CD4-positive, alpha-beta T cell treated with Interleukin-1 beta for 1 hour (primary cell): ENCODE measurements at regions not wholly inside any gene's neighbourhood (a gene's known extent, or its start where the extent isn't known, plus 50 kb on each side); places are given as distances from the start of the nearest gene placed in this dataset.
"Not testable (repeated sequence)": the region's sequence is repeated elsewhere in the genome, so short reads cannot be mapped to it uniquely, and the experiment has no call there.

Experiments used
- DNase-seq, 2 donors: peaks; one replicate each; pipeline ENCODE4 v3.0.0-alpha.2; 2020 to 2022

DNA sequence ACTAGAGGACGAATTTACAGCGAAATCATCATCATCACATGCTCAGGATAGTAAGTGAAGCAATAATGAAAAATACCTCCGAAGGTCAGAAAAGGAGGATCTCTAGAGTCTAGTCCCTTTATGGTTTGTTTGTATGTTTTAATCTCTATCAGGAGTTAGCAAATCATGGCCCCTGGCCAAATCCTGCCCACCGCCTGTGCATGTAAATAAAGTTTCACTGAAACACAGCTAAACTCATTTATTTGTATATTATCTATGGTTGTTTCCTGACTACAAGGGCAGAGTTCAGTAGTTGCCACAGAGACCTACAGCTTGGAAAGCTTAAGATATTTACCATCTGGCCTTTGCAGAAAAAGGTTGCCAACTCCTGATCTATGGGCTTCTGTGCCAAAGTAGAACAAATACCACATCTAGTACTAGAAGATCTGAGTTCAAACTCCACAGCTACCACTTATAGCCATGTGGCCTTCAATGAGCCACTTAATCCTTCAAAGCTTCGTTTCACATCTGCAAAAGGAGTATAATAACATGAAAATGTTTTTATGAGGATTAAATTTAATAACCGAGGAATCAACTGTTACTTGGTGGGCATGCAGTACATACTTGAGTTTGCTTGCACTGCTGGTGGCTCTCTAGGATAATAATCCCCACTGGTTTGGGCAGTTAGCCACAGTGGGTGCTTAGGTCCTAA, 94.0 kb upstream of the KIF26B start:
- no peak for DNase-seq

DNA sequence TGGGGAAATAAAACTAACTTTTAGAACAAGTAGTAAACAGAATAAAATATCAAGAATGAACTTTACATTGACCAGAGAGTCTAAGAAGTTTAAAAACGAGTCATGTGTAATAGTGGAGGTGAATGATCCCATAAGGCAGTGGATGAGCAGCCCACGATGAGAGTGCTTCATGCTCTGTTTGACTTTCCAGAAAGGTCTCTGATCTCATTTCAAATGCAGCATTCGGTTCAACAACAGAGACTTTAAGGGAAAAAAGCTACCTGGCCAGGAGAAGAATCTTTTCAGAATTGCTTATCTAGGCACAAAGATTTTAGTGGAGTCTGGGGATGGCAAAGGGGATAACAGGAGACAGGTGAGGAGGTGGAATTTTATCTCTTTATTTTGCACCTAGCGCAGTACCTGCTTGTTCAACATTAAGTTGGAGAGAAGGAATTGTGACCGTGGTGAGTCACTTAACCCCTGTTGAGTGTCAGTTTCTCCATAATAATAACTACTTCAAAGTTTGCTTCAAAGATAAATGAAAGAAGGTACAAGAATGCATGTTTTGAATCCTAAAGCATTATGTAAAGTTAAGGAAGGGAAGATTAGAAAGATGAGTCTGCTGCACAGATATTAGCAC, 94.9 kb upstream of the KIF26B start:
- DNase-seq, result no peak

- no peak for DNase-seq
These were observed 95.9 kb upstream of the KIF26B start for GRCh38 chr1:245058882-245059281.

GRCh38 chr1:245058436-245058835, 96.3 kb upstream of the KIF26B start:
- no peak for DNase-seq

GRCh38 chr1:245056913-245057312, 97.9 kb upstream of the KIF26B start:
- peak; percentile 9 to 62 for DNase-seq

- DNase-seq, result not testable (repeated sequence)
These were observed 98.5 kb upstream of the KIF26B start for GRCh38 chr1:245056296-245056695.

GRCh38 chr1:245055752-245056151, 99.0 kb upstream of the KIF26B start:
- DNase-seq, result no peak

DNA sequence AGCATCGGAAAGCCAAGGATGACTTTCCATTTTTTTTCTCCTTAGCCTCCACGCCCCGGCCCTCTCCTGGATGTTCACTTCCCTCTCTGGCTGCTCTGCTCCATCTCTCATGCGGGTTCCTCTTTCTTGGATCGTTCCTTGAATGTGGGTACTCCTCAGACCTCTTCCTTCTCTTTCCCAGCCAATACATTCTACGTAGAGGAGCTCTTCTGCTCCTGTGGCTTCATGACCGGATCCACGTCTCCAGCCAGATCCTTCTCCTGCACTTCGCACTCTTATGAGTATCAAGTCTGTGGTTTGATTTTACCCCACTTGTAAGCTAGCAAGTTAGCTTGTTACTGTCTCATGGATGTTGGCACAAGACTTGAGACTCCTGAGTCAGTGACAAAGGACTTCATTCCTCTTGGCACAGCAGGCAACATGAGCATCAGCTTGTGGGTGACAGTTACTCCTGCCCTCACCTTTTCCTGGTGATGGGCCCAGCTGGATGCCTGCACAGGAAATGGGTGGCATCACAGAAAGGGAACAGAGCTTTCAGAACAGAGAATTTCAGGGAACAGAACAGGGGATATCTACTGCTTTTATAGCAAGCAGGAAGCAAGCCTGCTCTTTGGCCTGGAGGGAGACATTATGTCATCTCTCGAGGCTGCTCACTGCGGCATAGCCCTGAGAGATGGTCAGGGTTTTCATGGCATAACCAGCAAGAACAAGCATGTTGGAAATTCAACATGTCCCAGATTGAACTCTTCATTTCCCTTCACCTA, 100.1 kb upstream of the KIF26B start:
- no peak for DNase-seq

GRCh38 chr1:245054105-245054504, 100.7 kb upstream of the KIF26B start:
- peak in 1 of 2 donors; percentile 16 for DNase-seq

DNA sequence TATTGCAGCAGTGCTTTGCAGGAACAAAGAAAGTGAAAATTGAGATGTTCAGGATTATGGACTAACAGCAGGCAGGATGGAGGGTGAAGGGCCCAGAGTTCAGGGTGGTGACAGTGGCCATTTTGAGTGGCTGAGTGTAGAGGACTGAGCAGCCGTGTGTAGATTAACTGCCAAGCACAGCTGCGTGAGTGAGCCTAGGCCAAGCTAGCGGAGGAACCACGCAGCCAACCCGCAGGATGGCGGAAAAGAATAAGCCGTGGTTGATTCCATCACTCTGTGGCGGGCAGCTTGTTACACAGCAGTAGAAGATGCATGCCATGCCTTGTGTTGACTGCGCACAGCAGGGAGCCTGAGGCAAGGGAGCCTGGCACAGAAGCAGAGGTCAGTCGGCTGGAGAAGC, 102.5 kb upstream of the KIF26B start:
- DNase-seq, result no peak

DNA sequence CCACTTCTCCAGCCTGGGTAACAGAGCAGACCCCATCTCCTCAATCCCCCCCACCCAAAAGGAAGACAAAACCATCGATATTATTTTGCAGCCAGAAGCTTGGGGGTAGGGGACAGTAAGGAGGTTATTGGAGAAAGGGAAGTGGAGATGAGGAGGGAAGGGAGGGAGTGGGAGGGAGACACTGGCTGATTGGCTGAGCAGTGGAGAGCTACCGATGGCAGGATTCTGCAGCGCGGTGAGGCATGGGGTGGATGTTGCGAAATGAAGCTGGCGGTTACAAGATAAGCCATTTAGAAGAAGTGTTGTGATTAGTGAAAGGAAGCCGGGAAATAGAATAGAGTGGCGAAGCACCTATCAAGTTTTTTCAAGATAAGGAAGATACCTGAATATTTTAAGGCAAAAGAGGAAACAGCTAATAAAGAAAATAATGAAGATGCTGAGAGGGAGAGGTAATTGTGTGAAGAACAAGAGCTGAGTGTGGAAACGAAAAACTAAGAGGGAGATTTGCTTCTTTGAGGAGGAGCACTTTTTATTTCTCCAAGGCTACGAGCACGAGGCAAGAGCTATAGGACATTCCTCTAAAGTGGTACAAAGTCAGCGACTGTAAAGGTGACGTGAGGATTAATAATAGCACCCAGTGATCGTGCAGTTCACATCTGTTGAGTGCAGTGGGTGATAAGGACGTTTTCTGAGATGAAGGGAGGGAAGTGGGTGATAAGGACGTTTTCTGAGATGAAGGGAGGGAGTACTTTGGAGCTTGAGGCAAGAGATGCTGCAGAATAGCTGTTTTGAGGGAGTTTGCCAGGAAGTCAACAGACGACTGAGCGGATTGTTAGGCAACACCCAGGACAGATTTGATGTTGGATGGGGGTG, 103.2 kb upstream of the KIF26B start:
- DNase-seq, result peak in 1 of 2 donors; percentile 44

DNA sequence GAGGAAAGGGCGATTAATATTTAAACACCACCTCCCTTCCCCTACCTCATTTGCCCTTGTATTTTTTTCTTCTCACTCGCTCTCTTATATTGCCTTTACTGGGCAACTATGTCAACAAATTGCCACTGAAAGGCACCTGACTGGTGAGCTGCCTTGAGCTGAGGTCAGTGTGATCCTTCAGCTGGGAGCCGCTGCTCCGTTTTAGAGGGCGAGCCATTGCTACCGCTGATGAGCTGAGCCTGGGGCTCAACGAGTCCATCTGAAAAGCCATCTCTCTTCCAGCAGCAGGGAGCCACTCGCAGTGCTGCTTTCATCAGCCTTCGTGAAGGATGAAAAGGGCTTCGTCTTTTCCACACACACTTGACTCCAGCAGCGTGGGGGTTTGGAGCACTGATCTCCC, 108.0 kb upstream of the KIF26B start:
- no peak for DNase-seq

DNA sequence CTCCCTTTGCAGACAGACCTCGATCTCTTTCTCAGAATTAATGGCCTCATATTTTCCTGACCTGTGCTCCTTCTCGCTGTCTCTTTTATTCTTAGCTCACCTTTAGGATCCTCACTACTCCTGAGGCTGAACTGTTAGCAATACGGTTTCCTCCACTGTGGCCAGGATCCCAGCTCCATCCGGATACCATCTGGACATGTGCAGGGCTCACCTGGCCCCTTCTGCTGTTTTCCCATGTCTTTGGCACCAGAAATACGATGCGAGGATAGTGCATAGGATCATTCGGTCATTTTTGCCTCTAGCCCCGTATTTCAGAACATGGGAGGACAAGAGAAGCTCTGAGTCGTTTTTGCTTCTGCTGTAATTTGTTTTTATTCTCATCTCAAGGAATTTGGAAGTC, 108.5 kb upstream of the KIF26B start:
- no peak for DNase-seq

GRCh38 chr1:245045087-245045881, 109.5 kb upstream of the KIF26B start:
- DNase-seq, result no peak

- no peak for DNase-seq
These were observed 111.2 kb upstream of the KIF26B start for GRCh38 chr1:245043611-245043940.

DNA sequence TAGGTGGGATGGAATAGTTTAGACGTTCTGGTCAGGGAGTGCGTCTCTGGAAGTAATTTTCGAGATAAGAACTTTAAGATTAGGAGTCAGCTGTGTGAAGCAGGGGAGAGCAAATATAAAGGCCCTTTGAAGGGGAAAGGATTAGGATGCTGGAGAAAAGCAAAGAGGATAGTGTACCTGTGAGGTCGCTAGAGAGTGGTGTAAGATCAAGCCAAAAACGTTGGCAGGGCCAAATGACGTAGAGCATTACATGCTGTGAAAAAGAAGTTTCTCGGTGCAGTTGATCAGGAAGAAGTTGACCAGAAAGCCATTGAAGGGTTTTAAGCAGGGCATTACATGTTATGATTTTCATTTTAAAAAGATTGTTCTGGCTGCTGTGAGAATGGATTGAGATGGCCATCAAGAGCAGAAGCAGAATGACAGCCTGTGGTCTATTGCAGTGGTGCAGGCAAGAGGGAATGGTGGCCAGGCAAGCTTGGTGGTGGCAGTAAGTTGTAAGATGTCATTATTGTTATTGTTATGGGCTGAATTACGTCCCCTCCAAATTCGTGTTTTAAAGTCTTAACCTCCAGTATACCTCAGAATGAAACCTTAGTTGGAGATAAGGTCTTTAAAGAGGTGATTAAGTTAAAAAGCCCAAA, 113.6 kb upstream of the KIF26B start:
- no peak for DNase-seq

- no peak for DNase-seq
These were observed 115.6 kb upstream of the KIF26B start for GRCh38 chr1:245039196-245039595.

GRCh38 chr1:245036102-245036501, 118.7 kb upstream of the KIF26B start:
- DNase-seq, result no peak

DNA sequence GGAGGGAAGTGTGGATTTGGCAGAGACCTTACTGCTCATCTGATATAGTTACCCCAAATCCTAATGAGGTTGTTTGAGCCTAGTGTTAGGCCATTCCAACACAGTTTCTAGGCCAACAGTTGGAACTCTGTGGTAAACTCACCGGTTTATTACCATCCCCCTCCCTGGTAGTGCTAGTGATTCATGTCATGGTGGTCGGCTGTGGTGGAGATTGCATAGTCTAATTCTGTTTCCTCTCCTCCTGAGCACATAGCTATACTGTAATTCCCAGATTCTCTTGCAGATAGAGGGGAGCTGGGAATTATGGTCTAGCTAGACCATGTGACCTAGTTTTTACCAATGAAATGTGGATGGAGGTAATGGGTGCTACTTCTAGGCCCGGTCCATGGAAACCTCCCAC, 123.7 kb upstream of the KIF26B start:
- DNase-seq, result no peak

GRCh38 chr1:245026247-245026646, 128.5 kb upstream of the KIF26B start:
- DNase-seq, result no peak

DNA sequence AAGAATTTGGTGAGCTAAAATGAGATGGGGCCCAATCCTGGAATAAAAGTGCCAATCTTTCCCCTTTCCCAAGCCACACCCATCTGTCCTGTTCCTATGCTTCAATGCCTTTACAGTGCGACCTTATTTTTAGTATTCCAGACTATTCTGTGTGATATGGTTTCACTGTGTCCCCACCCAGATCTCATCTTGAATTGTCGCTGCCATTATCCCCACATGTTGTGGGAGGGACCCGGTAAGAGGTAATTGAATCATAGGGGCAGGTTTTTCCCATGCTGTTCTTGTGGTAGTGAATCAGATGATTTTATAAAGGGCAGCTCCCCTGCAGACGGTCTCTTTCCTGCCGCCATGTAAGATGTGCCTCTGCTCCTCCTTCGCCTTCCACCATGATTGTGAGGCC, 129.3 kb upstream of the KIF26B start:
- DNase-seq, result no peak

DNA sequence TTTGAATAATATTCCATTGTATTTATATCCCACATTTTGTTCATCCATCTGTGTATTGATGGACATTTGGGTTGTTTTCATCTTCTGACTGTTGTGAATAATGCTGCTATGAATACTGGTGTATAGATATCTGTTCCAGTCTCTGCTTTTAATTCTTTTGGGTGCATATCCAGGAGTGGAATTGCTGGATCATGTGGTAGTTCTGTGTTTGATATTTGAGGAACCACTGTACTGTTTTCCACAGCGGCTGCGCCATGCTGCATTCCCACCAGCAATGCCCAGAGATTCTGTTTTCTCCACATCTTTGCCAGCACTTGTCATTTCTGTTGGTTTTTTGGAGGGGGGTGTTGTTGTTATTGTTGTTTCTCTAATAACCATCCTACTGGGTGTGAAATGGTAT, 131.6 kb upstream of the KIF26B start:
- DNase-seq, result no peak
